ENCODE measurements at regions not wholly inside any gene's neighbourhood (a gene's known extent, or its start where the extent isn't known, plus 50 kb on each side); places are given as distances from the start of the nearest gene placed in this dataset.

- H3K23ac ChIP-seq (ENCODE audit: low read depth, low read length), result no peak overlapping the region
- ChIA-PET POLR2A (ENCODE audit: unreplicated experiment) (no interaction called here), CTCF (no interaction called here)
- H3K9ac ChIP-seq (ENCODE audit: low read depth, low read length), result no peak overlapping the region
- H2BK15ac ChIP-seq (ENCODE audit: low read depth, low read length), result no peak overlapping the region
- no peaks in the 10 kb centered on the region for H3K36me3 ChIP-seq (ENCODE audit: control insufficient read depth, insufficient read depth, low read length)
- H3K4me3 ChIP-seq (ENCODE audit: insufficient read depth, low read depth, low read length), result no peak overlapping the region
- no peak overlapping the region for H4K5ac ChIP-seq (ENCODE audit: low read depth, low read length)
- H2AFZ ChIP-seq (replicated peaks; ENCODE audit: low read length, poor library complexity), result no peak overlapping the region
- no peak overlapping the region for H2BK20ac ChIP-seq (ENCODE audit: low read depth, low read length)
- no peaks in the 10 kb centered on the region for H4K20me1 ChIP-seq (ENCODE audit: insufficient read depth, low read length)
- H3K27me3 ChIP-seq (ENCODE audit: control insufficient read depth, insufficient read depth, low read length), result no peaks in the 10 kb centered on the region
- H4K8ac ChIP-seq (ENCODE audit: low read depth in 2 of 2, low read length in 2 of 2), result no peak overlapping the region
- in situ Hi-C loops (cut with MboI; ENCODE audit: low sequenced_read_pairs) (no loop called here), intact Hi-C loops (cut with micrococcal nuclease) (no loop called here), dilution Hi-C loops (cut with HindIII; ENCODE audit: low sequenced_read_pairs, unreplicated experiment) (no loop called here)
- no peaks in the 10 kb centered on the region for H3K9me1 ChIP-seq (ENCODE audit: insufficient read depth, low read length)
- no peak overlapping the region for H3K4ac ChIP-seq (ENCODE audit: low read depth, low read length)
- H3K27ac ChIP-seq (ENCODE audit: insufficient read depth, low read length), result no peak overlapping the region
- H2AK5ac ChIP-seq (ENCODE audit: low read depth, low read length), result no peak overlapping the region
- H2BK120ac ChIP-seq (ENCODE audit: low read depth, low read length), result no peak overlapping the region
- no TSS peak for BruUV-seq (replicated peaks)
- H2AK9ac ChIP-seq (replicated peaks; ENCODE audit: low read depth, low read length, poor library complexity), result no peak overlapping the region
- no peak for DNase-seq
- no CpG with 5 or more reads among the region's 4 CpGs for WGBS, 2 experiments (ENCODE audit: extremely low coverage in 2 of 2, insufficient read length in 1 of 2)
- H3K14ac ChIP-seq (replicated peaks; ENCODE audit: low read depth, low read length), result no peak overlapping the region
- peaks cover 2% of the 10 kb centered on the region; the same call in 1 of the 2 replicates for H3K9me3 ChIP-seq (ENCODE audit: control insufficient read depth, insufficient read depth, low read length)
- no peak for TF ChIP-seq POLR2A (IDR thresholded peaks at IDR 0.05; ENCODE audit: low read depth, low read length)
- TF ChIP-seq RFX5 (IDR thresholded peaks at IDR 0.05; ENCODE audit: low read depth, low read length), result no peak
- TF ChIP-seq BHLHE40 (IDR thresholded peaks at IDR 0.05; ENCODE audit: low read depth, low read length), result no peak
- no peak for TF ChIP-seq RCOR1 (IDR thresholded peaks at IDR 0.05; ENCODE audit: insufficient replicate concordance, low read length)
- TF ChIP-seq CHD1 (IDR thresholded peaks at IDR 0.05; ENCODE audit: low read depth, low read length), result no peak
- TF ChIP-seq MXI1 (IDR thresholded peaks at IDR 0.05; ENCODE audit: borderline replicate concordance, low read depth, low read length), result no peak
- no peak for TF ChIP-seq SMC3 (IDR thresholded peaks at IDR 0.05; ENCODE audit: low read depth, low read length)
- no peak for TF ChIP-seq ELK1 (IDR thresholded peaks at IDR 0.05; ENCODE audit: borderline replicate concordance, low read depth, low read length)
- TF ChIP-seq CEBPB (IDR thresholded peaks at IDR 0.05; ENCODE audit: low read depth, low read length), result no peak
- TF ChIP-seq RAD21 (IDR thresholded peaks at IDR 0.05; ENCODE audit: low read length), result no peak
- no peak for ATAC-seq (ENCODE audit: low read depth)
- no peak overlapping the region for H3K56ac ChIP-seq (ENCODE audit: extremely low read depth, insufficient read depth, low read length)
- H4K91ac ChIP-seq (ENCODE audit: insufficient read depth, low read depth, low read length), result no peak overlapping the region
- no peak overlapping the region for H3K18ac ChIP-seq (ENCODE audit: low read depth, low read length)
- no peak overlapping the region for H2BK5ac ChIP-seq (ENCODE audit: low read depth, low read length, poor library complexity, severe bottlenecking)
- no peaks in the 10 kb centered on the region for H3K79me1 ChIP-seq (ENCODE audit: low read depth in 1 of 2, low read length in 2 of 2)
- no peaks in the 10 kb centered on the region for H3K4me1 ChIP-seq (ENCODE audit: control insufficient read depth, insufficient read depth, low read length)
- no peak overlapping the region for H3K4me2 ChIP-seq (ENCODE audit: low read depth, low read length)
Measured at GRCh38 chr13:81139987-81140386, 799.1 kb upstream of the SPRY2 start.

Data from IMR-90 (cell line).